PC-9 (cell line): ENCODE measurements at regions not wholly inside any gene's neighbourhood (a gene's known extent, or its start where the extent isn't known, plus 50 kb on each side); places are given as distances from the start of the nearest gene placed in this dataset.

Source experiments
- BruUV-seq: library from RNA; stranded (reverse); fragments of 400-500 nt; replicated peaks from 2 replicates; lab custom pipeline; 2021; lab: Mats Ljungman, UMichigan
- CTCF ChIA-PET: fragments of 300-600 bp; sonication (Branson Sonifier 250); formaldehyde crosslinking; loops from one replicate; lab custom pipeline; 2022; ENCODE audit warnings: antibody characterized with exemption; lab: Charles Lee
- POLR2A ChIA-PET: fragments of 300-600 bp; sonication (Branson Sonifier 250); formaldehyde crosslinking; loops from one replicate; lab custom pipeline; 2022; ENCODE audit warnings: antibody characterized with exemption; ENCODE audit not compliant: unreplicated experiment; lab: Charles Lee
- DNase-seq, 2 experiments: peaks; one replicate each; pipeline versions ENCODE4 v3.0.0 to v3.0.0-alpha.2; 2015 to 2022; ENCODE audit warnings: mixed read lengths in 1 of 2
- H2AFZ ChIP-seq: fragments of 200-600 bp; sonication (generic); 2 replicates; pipeline ENCODE4 v1.8.1; 2017; ENCODE audit warnings: antibody characterized with exemption
- H3F3A ChIP-seq: fragments of 200-600 bp; sonication (generic); 2 replicates; pipeline ENCODE4 v1.8.1; 2017; ENCODE audit warnings: antibody characterized with exemption, mild to moderate bottlenecking, low read depth; ENCODE audit not compliant: insufficient read depth
- H3K27ac ChIP-seq: fragments of 200-600 bp; sonication (generic); 2 replicates; pipeline ENCODE4 v1.6.1; 2016; ENCODE audit warnings: mixed run types
- H3K27me3 ChIP-seq: fragments of 200-600 bp; sonication (generic); 2 replicates; pipeline ENCODE4 v1.6.1; 2016; ENCODE audit warnings: low read depth, mixed run types; ENCODE audit not compliant: insufficient read depth
- H3K36me3 ChIP-seq: fragments of 200-600 bp; sonication (generic); 2 replicates; pipeline ENCODE4 v1.6.1; 2016; ENCODE audit warnings: low read depth, mixed run types
- H3K4me1 ChIP-seq: fragments of 200-600 bp; sonication (generic); replicated peaks from 2 replicates; pipeline ENCODE4 v1.6.1; 2016; ENCODE audit warnings: mixed run types; ENCODE audit not compliant: insufficient read depth
- H3K4me2 ChIP-seq: fragments of 200-600 bp; sonication (generic); 2 replicates; pipeline ENCODE4 v1.6.1; 2017; ENCODE audit warnings: mixed run types
- H3K4me3 ChIP-seq: fragments of 200-600 bp; sonication (generic); 2 replicates; pipeline ENCODE4 v1.6.1; 2016; ENCODE audit warnings: mixed run types
- H3K79me2 ChIP-seq: fragments of 200-600 bp; sonication (generic); 2 replicates; pipeline ENCODE4 v1.6.1; 2017; ENCODE audit warnings: low read depth, mixed run types
- H3K9me2 ChIP-seq: fragments of 200-600 bp; sonication (generic); 2 replicates; pipeline ENCODE4 v1.8.1; 2017; ENCODE audit warnings: mild to moderate bottlenecking; ENCODE audit not compliant: insufficient read depth
- H3K9me3 ChIP-seq: fragments of 200-600 bp; sonication (generic); 2 replicates; pipeline ENCODE4 v1.8.1; 2016; ENCODE audit warnings: low read depth; ENCODE audit not compliant: insufficient read depth
- H4K20me1 ChIP-seq: fragments of 200-600 bp; sonication (generic); 2 replicates; pipeline ENCODE4 v1.8.1; 2017; ENCODE audit not compliant: insufficient read depth
- CTCF ChIP-seq: fragments of 200-600 bp; sonication (generic); conservative IDR thresholded peaks from 2 replicates; pipeline ENCODE4 v1.6.1; 2017; ENCODE audit warnings: mixed run types, antibody characterized with exemption, mild to moderate bottlenecking, moderate library complexity
- EZH2 ChIP-seq: fragments of 200-600 bp; sonication (generic); IDR thresholded peaks from 2 replicates; pipeline ENCODE4 v1.8.0; 2017; ENCODE audit warnings: antibody characterized with exemption, low read depth
- intact Hi-C: fragments of 100-400 bp; cut with micrococcal nuclease; formaldehyde crosslinking; loops from one replicate; pipeline ENCODE4 v1.10.0; 2022; ENCODE audit not compliant: unreplicated experiment

GRCh38 chr6:71531006-71531405 is 242.4 kb downstream of the OGFRL1 start:
- Histone ChIP-seq H3F3A (0 out of 2 replicates have a peak, but pooled peaks cover 5% of the 10 kb centered on the region), H3K27me3 (no peaks in the 10 kb centered on the region), H3K4me2 (no peak overlapping the region), H3K36me3 (no peaks in the 10 kb centered on the region), H3K9me3 (no peaks in the 10 kb centered on the region), H3K4me1 (peaks cover 19% of the 10 kb centered on the region), H2AFZ (no peak overlapping the region), H3K79me2 (no peaks in the 10 kb centered on the region), H3K4me3 (no peak overlapping the region), H4K20me1 (no peaks in the 10 kb centered on the region), H3K27ac (no peak overlapping the region), H3K9me2 (no peaks in the 10 kb centered on the region; the same call in 1 of the 2 replicates)
- DNase-seq, result no peak
- intact Hi-C loops, result loop anchor here (10.0 kb wide), 1 partner anchor 1654 kb away; no protein-coding TSS in a partner anchor
- BruUV-seq, result no TSS peak
- ChIA-PET POLR2A (no interaction called here), CTCF (interaction anchor here (0.8 kb wide), 1 partner anchor 13 kb away, joined by 3 read pairs; no protein-coding TSS in a partner anchor)
- TF ChIP-seq EZH2 (no peak), CTCF (no peak)

- H3K9me2 ChIP-seq, result no peaks in the 10 kb centered on the region; the same call in 1 of the 2 replicates
- H3F3A ChIP-seq, result 0 out of 2 replicates have a peak, but pooled peaks cover 5% of the 10 kb centered on the region
- H3K27ac ChIP-seq, result no peak overlapping the region
- no peaks in the 10 kb centered on the region for H3K27me3 ChIP-seq
- H3K9me3 ChIP-seq, result no peaks in the 10 kb centered on the region
- no peak overlapping the region for H3K4me2 ChIP-seq
- peaks cover 19% of the 10 kb centered on the region for H3K4me1 ChIP-seq
- no peak overlapping the region for H3K4me3 ChIP-seq
- H4K20me1 ChIP-seq, result no peaks in the 10 kb centered on the region
- H3K79me2 ChIP-seq, result no peaks in the 10 kb centered on the region
- H3K36me3 ChIP-seq, result no peaks in the 10 kb centered on the region
- TF ChIP-seq EZH2, result no peak
- BruUV-seq, result no TSS peak
- ChIA-PET CTCF (interaction anchor here (0.8 kb wide), 1 partner anchor 12 kb away, joined by 3 read pairs; no protein-coding TSS in a partner anchor), POLR2A (no interaction called here)
- H2AFZ ChIP-seq, result no peak overlapping the region
- no peak for DNase-seq
- intact Hi-C loops, result loop anchor here (10.0 kb wide), 1 partner anchor 1653 kb away; no protein-coding TSS in a partner anchor
Measured at GRCh38 chr6:71531841-71532240, 243.2 kb downstream of the OGFRL1 start.

- no peak overlapping the region for H3K4me2 ChIP-seq
- no TSS peak for BruUV-seq
- POLR2A ChIA-PET, result no interaction called here
- no peak overlapping the region for H2AFZ ChIP-seq
- no peak for DNase-seq
- no peaks in the 10 kb centered on the region for H3K9me3 ChIP-seq
- H4K20me1 ChIP-seq, result no peaks in the 10 kb centered on the region
- H3K27ac ChIP-seq, result no peak overlapping the region
- H3K9me2 ChIP-seq, result no peaks in the 10 kb centered on the region
- H3K4me1 ChIP-seq, result peaks cover 10% of the 10 kb centered on the region
- H3K27me3 ChIP-seq, result no peaks in the 10 kb centered on the region
- 0 out of 2 replicates have a peak, but pooled peaks cover 5% of the 10 kb centered on the region for H3F3A ChIP-seq
- CTCF ChIA-PET, result interaction anchor here (0.6 kb wide), 2 partner anchors 412 to 1534 kb away, joined by 3 read pairs; no protein-coding TSS in a partner anchor
- H3K79me2 ChIP-seq, result no peaks in the 10 kb centered on the region
- intact Hi-C loops, result loop anchor here (1.0 to 10.0 kb wide), 2 partner anchors 551 to 1651 kb away; no protein-coding TSS in a partner anchor
- TF ChIP-seq EZH2 (no peak), CTCF (peak; percentile 81)
- H3K4me3 ChIP-seq, result no peak overlapping the region
- H3K36me3 ChIP-seq, result no peaks in the 10 kb centered on the region
Measured at GRCh38 chr6:71533939-71534379, 245.3 kb downstream of the OGFRL1 start.
